ENCODE measurements at regions not wholly inside any gene's neighbourhood (a gene's known extent, or its start where the extent isn't known, plus 50 kb on each side); places are given as distances from the start of the nearest gene placed in this dataset.
"Not testable (repeated sequence)": the region's sequence is repeated elsewhere in the genome, so short reads cannot be mapped to it uniquely, and the experiment has no call there.

DNA sequence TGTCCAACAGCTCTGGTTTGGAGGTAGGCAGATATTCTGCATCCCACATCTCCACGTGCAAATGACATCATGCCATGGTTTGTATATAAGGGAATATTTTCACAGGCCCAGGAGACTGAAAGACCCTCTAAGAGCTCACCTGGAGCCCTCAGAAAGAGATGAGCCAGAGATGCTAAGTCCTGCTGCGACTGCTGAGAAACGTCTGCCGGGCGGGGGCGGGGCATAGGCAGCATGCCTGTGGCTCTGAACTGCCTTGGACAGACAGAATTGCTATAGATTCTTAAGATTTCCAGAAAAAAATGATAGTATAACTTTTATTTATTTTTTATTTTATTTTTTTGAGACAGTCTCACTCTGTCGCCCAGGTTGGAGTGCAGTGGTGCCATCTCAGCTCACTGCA lies 64.2 kb upstream of the METTL9 start:
- not testable (repeated sequence) for DNase-seq

DNA sequence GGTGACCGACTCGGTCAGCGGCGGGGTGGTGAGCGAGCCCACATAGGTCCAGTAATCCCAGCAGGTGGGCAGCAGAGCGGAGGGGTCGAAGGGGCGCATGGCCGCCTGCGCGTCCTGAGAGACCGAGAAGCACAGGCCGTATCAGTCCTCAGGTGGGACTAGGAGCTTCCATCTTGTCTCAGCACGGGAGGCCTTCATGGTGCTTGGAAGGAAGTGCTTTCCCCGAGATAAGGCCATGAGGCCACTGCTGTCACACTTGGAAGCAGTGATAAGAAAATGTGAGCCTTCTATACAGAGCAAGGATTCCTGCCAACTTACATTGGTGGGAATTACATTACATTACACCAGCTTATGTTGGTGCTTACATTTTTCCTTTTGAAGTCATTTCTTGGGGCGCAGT lies 62.6 kb upstream of the METTL9 start:
- DNase-seq, result not testable (repeated sequence)

DNA sequence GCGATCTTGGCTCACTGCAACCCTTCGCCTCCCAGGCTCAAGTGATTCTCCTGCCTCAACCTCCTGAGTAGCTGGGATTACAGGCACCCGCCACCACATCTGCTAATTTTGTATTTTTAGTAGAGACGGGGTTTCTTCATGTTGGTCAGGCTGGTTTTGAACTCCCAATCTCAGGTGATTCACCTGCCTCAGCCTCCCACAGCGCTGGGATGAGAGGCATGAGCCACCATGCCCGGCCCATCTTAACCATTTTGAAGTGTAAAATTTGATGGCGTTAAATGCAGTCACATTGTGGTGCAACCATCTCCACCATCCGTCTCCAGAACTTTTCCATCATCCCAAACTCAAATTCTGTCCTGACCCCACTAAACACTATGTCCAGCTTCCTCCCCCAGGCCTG lies 61.8 kb upstream of the METTL9 start:
- not testable (repeated sequence) for DNase-seq

DNA sequence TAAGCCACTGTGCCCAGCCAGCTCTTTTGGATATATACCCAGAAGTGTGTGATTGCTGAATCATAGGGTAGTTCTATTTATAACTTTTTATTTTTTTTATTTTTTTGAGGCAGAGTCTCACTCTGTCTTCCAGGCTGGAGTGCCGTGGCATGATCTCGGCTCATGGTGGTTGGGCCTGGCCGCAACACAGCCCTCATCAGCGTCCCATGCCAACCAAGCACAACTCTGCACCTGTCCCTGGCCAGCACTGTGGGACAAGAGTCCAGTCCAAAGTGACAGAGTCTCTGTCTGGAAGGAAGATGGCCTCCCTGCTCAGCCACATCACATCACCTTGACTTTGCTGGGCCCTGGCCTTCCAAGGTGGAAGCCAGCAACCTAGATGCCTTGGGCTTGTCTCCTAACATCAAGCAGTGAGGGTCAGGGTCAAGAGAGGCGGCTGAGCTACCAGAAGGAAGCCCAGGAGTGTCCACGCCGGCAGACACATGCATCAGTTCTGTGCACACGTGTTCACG lies 60.2 kb upstream of the METTL9 start:
- DNase-seq, result not testable (repeated sequence)

DNA sequence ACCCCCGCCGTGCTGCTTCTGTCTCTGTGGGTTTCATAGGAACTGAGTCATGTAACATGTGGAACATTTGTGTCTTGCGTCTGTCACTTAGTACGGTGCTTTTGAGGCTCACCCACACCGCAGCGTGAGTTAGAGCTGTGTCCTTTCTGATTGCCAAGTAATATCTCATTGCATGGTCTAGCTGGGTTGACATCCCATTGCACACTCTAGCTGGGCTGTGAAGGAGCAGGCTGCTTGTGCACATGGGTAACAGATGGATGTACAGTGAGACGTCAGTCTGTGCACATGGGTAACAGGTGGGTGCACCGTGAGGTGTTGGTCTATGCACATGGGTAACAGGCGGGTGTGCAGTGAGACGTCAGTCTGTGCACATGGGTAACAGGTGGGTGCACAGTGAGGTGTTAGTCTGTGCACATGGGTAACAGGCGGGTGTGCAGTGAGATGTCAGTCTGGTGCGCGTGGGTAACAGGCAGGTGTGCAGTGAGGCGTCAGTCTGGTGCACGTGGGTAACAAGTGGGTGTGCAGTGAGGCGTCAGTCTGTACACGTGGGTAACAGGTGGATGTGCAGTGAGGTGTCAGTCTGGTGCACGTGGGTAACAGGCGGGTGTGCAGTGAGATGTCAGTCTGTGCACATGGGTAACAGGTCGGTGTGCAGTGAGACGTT lies 58.5 kb upstream of the METTL9 start:
- DNase-seq, result peak in 1 of 5 donors; percentile 78

DNA sequence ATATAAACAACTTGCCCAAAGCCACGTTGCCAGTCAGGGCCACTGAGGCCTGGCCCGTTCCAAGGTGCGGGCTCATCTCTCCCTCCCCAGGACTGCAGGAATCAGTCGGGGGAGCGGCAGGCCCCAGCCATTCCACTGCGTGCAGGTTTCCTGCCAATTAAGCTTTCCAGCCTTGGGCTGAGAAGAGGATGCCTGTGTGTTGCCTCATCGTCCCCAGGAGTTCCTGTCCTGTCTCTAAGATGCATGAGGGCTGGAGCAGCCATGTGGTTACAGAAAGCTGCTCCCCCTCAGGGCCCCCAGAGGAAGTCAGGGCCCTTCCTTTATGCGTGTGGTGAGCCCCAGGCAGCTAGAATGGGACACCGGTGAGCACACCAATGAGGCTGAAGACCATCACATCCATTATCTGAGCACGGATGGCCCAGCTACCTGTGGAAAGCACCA lies 57.7 kb upstream of the METTL9 start:
- DNase-seq, result not testable (repeated sequence)

DNA sequence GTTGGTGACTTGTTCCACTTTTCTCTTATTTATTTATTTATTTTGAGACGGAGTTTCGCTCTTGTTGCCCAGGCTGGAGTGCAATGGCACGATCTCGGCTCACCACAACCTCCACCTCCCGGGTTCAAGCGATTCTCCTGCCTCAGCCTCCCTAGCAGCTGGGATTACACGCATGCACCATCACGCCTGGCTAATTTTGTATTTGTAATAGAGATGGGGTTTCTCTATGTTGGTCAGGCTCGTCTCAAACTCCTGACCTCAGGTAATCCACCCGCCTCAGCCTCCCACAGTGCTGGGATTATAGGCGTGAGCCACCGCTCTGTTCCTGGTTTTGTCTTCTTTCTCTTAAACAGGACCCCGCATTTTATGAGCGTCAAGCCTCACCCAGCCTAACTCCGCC lies 57.3 kb upstream of the METTL9 start:
- not testable (repeated sequence) for DNase-seq

DNA sequence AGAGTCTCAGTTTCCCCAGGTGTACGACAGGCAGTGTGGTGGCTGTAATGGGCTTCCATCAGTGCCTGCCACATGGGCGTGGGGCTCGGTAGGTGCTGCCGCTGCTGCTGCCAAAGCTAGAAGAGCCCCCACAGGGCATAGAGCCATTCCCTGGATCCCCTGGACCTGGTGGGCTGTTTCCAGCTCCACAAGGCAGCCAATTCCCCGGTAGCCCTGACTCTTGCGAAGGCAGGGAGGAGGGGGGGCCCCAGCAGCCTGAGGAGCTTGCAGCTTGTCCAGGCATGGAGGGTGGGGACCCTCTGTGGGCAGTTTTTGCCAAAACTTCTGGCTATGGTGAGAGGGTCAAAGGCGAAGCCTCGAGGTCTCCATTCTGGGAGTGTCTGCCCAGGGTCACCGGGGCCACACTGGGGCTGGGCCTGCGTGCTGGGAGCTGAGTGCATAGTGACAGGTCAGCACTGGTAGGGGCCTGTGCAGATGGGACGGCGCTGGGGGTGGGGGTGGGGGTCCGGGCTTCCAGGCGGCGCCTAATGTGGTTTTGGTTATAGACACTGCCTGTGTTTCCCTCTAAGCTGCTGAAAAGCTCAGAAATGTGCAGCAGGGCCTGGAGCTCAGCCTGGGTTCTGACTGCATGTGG lies 56.8 kb upstream of the METTL9 start:
- not testable (repeated sequence) for DNase-seq

DNA sequence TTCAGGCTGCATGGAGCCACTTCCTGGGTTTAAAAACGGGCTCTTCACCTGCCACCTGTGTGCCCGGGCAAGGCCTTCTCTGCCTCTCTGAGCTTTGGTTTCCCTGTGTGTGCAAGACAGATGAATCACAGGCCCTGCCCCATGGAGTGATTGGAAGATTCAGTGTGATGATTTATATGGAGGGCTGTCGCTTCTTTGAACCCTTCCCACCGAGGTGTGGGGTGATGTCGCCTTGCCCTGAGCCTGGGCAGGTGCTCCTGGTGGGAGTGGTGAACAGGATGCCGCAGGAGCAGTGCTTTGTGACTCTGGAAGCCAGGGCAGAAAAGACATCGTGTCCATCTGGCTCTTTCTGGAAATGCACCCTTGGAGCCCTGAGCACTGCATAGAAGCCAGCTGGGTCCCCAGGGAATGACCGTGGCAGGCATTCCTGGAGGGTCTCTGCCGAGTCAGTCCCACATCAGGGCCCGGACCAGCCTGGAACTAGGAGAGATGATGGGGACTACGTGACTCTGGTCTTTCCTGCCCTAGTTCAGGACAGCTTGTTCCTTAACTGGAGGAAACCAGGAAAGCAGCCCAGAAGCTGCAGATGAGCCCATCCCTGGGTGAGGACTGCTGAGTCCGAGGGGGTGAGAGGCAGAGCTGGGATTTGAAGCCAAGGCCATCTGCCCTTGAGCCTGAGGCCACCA lies 56.1 kb upstream of the METTL9 start:
- not testable (repeated sequence) for DNase-seq

DNA sequence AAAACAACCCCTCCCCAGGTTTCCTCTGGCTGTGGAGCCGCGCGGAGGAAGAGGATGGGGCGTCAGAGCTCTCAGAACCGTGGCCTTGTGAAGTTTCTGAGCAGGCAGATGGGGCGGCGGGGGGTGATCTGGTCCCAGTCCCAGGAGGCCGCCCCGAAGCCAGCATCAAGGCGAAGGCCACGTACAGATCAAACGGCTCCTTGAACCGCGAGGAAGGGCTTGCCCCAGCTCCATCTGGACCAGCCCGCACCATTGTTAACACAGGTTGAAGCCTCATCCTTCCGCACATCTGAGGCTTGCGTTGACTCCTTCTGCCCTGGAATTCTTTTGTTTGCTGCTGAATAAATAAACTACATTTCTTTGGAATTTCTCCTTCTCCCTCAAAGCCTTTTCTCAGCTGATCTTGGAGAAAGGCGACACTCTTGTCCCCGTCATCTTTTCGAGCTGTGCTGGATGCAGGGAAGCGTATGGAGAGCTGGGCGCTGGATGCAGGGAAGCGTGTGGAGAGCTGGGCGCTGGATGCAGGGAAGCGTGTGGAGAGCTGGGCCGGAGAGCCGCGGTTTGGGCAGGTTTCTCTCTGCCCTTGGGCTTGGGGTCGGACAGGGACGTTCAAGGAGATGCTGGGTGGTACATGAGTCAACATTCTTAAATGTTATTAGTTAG lies 53.6 kb upstream of the METTL9 start:
- not testable (repeated sequence) for DNase-seq

DNA sequence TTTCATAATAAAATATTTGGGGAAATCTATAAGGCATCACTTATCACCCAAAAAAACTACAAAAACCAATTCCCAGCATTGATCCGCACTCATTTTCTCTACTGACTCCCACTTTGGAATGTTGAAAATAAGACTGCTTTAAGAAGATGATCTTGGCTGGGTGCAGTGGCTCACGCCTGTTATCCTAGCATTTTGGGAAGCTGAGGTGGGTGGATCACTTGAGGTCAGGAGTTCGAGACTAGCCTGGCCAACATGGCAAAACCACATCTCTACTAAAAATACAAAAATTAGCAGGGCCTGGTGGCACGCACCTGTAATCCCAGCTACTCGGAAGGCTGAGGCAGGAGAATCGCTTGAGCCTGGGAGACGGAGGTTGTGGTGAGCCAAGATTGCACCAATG lies 50.0 kb upstream of the METTL9 start:
- DNase-seq, result not testable (repeated sequence)
